ENCODE measurements at regions not wholly inside any gene's neighbourhood (a gene's known extent, or its start where the extent isn't known, plus 50 kb on each side); places are given as distances from the start of the nearest gene placed in this dataset.

DNA sequence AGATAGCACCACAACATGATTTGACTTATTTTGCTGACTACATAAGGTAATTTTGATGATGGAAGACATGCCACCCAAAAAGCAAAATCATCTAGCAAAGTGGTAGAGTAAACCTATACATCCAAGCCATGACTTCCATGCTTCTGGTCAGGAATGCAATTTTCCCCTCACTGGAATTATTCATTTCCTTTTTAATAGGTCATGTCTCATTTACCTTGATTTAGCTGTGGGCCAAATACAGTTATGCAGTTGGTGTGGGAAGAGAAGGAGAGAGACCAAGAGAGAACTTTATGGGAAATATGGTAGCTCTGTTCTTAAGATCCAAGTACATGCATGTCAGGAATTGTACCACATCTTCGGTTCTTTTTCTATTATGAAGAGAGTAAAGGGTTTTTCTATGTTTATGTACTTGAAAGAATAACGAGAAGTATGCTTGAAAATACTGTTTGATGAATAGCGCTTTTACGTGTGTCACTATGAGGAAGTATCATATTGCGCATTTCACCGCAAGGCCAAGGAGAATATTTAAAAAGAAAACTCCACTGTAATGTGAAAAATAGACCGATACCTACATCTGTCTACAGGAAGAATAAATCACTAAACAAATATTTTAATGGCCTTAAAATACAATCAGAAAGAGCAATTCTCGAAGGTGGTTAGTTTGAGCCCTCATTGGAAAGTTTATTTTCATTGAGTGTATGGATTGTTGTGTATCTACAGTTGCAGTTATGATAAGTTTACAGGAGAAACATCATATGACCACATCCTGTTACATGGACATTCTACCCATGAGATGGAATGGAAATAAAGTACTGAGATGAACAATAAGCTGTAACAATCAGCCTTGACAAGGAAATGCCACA lies 134.0 kb downstream of the FOXD1 start:
- TF ChIP-seq, protein P1, sequence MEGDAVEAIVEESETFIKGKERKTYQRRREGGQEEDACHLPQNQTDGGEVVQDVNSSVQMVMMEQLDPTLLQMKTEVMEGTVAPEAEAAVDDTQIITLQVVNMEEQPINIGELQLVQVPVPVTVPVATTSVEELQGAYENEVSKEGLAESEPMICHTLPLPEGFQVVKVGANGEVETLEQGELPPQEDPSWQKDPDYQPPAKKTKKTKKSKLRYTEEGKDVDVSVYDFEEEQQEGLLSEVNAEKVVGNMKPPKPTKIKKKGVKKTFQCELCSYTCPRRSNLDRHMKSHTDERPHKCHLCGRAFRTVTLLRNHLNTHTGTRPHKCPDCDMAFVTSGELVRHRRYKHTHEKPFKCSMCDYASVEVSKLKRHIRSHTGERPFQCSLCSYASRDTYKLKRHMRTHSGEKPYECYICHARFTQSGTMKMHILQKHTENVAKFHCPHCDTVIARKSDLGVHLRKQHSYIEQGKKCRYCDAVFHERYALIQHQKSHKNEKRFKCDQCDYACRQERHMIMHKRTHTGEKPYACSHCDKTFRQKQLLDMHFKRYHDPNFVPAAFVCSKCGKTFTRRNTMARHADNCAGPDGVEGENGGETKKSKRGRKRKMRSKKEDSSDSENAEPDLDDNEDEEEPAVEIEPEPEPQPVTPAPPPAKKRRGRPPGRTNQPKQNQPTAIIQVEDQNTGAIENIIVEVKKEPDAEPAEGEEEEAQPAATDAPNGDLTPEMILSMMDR (conservative IDR thresholded peaks at IDR 0.05; ENCODE audit: low read depth, low read length), result no peak
- TF ChIP-seq POLR2A (IDR thresholded peaks at IDR 0.05; ENCODE audit: low read depth, low read length) (no peak), RCOR1 (IDR thresholded peaks at IDR 0.05; ENCODE audit: insufficient replicate concordance, low read length) (no peak), RAD21 (IDR thresholded peaks at IDR 0.05; ENCODE audit: low read length) (no peak), MAZ (IDR thresholded peaks at IDR 0.05; ENCODE audit: borderline replicate concordance, low read depth, low read length) (no peak), CEBPB (IDR thresholded peaks at IDR 0.05; ENCODE audit: low read depth, low read length) (no peak), MAFK (IDR thresholded peaks at IDR 0.05; ENCODE audit: low read depth, low read length) (no peak), RFX5 (IDR thresholded peaks at IDR 0.05; ENCODE audit: low read depth, low read length) (no peak), FOS (IDR thresholded peaks at IDR 0.05; ENCODE audit: low read depth, low read length) (no peak), NFE2L2 (IDR thresholded peaks at IDR 0.05; ENCODE audit: low read depth, low read length) (no peak), SMC3 (IDR thresholded peaks at IDR 0.05; ENCODE audit: low read depth, low read length) (no peak), MXI1 (IDR thresholded peaks at IDR 0.05; ENCODE audit: borderline replicate concordance, low read depth, low read length) (no peak)
- TF ChIP-seq, protein P2, sequence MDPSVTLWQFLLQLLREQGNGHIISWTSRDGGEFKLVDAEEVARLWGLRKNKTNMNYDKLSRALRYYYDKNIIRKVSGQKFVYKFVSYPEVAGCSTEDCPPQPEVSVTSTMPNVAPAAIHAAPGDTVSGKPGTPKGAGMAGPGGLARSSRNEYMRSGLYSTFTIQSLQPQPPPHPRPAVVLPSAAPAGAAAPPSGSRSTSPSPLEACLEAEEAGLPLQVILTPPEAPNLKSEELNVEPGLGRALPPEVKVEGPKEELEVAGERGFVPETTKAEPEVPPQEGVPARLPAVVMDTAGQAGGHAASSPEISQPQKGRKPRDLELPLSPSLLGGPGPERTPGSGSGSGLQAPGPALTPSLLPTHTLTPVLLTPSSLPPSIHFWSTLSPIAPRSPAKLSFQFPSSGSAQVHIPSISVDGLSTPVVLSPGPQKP (IDR thresholded peaks at IDR 0.05; ENCODE audit: borderline replicate concordance, low read depth, low read length), result no peak
- TF ChIP-seq, protein P3, sequence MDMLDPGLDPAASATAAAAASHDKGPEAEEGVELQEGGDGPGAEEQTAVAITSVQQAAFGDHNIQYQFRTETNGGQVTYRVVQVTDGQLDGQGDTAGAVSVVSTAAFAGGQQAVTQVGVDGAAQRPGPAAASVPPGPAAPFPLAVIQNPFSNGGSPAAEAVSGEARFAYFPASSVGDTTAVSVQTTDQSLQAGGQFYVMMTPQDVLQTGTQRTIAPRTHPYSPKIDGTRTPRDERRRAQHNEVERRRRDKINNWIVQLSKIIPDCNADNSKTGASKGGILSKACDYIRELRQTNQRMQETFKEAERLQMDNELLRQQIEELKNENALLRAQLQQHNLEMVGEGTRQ (IDR thresholded peaks at IDR 0.05; ENCODE audit: low read depth, low read length), result no peak

Measured in IMR-90 (cell line).